ENCODE measurements at regions not wholly inside any gene's neighbourhood (a gene's known extent, or its start where the extent isn't known, plus 50 kb on each side); places are given as distances from the start of the nearest gene placed in this dataset.

DNA sequence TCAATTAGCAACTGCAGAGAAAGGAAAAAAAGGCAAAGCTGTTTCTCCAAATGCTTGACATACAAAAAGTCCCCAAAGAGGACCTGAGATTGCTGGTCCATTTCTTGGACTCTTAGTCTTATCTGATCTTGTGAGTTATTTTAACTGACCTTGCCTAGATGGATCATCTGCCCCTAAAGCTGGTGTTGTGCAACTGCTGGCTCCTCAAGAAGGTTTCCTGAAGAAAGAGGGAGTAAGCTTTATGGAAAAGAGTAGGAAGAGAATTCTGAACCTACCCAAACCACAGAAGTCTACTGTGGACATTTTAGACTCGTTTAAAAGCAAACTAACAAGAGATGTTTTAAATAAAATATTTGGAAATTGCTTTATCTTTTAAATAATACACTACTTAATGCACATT, 140.0 kb upstream of the HS3ST3A1 start:
- no peaks in the 10 kb centered on the region for H3K9me3 ChIP-seq (ENCODE audit: low read length)
- no peak overlapping the region for H2AFZ ChIP-seq (ENCODE audit: low read depth, low read length)
- H3K27ac ChIP-seq (ENCODE audit: low read length): no peak overlapping the region
- H3K4me3 ChIP-seq (ENCODE audit: low read length): no peak overlapping the region
- no peaks in the 10 kb centered on the region for H3F3A ChIP-seq (ENCODE audit: insufficient read depth, low read length, poor library complexity, severe bottlenecking)
- no peak overlapping the region for H3K4me2 ChIP-seq (ENCODE audit: low read length)
- no peaks in the 10 kb centered on the region for H3K27me3 ChIP-seq (ENCODE audit: insufficient read depth, low read depth, low read length)
- no peaks in the 10 kb centered on the region for H3K79me2 ChIP-seq (replicated peaks; ENCODE audit: insufficient read depth, low read length)
- H3K36me3 ChIP-seq (ENCODE audit: insufficient read depth, low read length): no peaks in the 10 kb centered on the region
- no peaks in the 10 kb centered on the region for H4K20me1 ChIP-seq (ENCODE audit: insufficient read depth)
- H3K9ac ChIP-seq (ENCODE audit: low read length): no peak overlapping the region
- no peaks in the 10 kb centered on the region for H3K9me2 ChIP-seq (ENCODE audit: insufficient read depth, low read length)
- TF ChIP-seq POLR2AphosphoS5 (IDR thresholded peaks at IDR 0.05): no peak
- TF ChIP-seq RAD21 (conservative IDR thresholded peaks at IDR 0.05): no peak
- no peak for TF ChIP-seq EZH2 (IDR thresholded peaks at IDR 0.05; ENCODE audit: borderline replicate concordance, insufficient read depth, low read length, poor library complexity, severe bottlenecking)
- no peak for TF ChIP-seq SMC3 (conservative IDR thresholded peaks at IDR 0.05; ENCODE audit: poor library complexity)
- no peak for TF ChIP-seq EP300 (conservative IDR thresholded peaks at IDR 0.05; ENCODE audit: poor library complexity, severe bottlenecking)
- no peak for TF ChIP-seq CTCF (IDR thresholded peaks at IDR 0.05; ENCODE audit: poor library complexity, severe bottlenecking)
- TF ChIP-seq REST (IDR thresholded peaks at IDR 0.05; ENCODE audit: borderline replicate concordance): no peak
- no peak for TF ChIP-seq TAF1 (IDR thresholded peaks at IDR 0.05; ENCODE audit: low read depth)
- TF ChIP-seq MXI1 (conservative IDR thresholded peaks at IDR 0.05; ENCODE audit: poor library complexity, severe bottlenecking): no peak

- Histone ChIP-seq H2AFZ (ENCODE audit: low read depth, low read length) (no peak overlapping the region), H3K27ac (ENCODE audit: low read length) (no peak overlapping the region), H3K27me3 (ENCODE audit: insufficient read depth, low read depth, low read length) (no peaks in the 10 kb centered on the region), H3K9ac (ENCODE audit: low read length) (no peak overlapping the region), H3F3A (ENCODE audit: insufficient read depth, low read length, poor library complexity, severe bottlenecking) (no peaks in the 10 kb centered on the region), H3K4me3 (ENCODE audit: low read length) (no peak overlapping the region), H3K79me2 (replicated peaks; ENCODE audit: insufficient read depth, low read length) (no peaks in the 10 kb centered on the region), H3K9me2 (ENCODE audit: insufficient read depth, low read length) (no peaks in the 10 kb centered on the region), H3K9me3 (ENCODE audit: low read length) (no peaks in the 10 kb centered on the region), H3K4me2 (ENCODE audit: low read length) (no peak overlapping the region), H3K36me3 (ENCODE audit: insufficient read depth, low read length) (no peaks in the 10 kb centered on the region), H4K20me1 (ENCODE audit: insufficient read depth) (no peaks in the 10 kb centered on the region)
- TF ChIP-seq POLR2AphosphoS5 (IDR thresholded peaks at IDR 0.05) (no peak), EZH2 (IDR thresholded peaks at IDR 0.05; ENCODE audit: borderline replicate concordance, insufficient read depth, low read length, poor library complexity, severe bottlenecking) (no peak), MXI1 (conservative IDR thresholded peaks at IDR 0.05; ENCODE audit: poor library complexity, severe bottlenecking) (no peak), TAF1 (IDR thresholded peaks at IDR 0.05; ENCODE audit: low read depth) (no peak), EP300 (conservative IDR thresholded peaks at IDR 0.05; ENCODE audit: poor library complexity, severe bottlenecking) (no peak), CTCF (IDR thresholded peaks at IDR 0.05; ENCODE audit: poor library complexity, severe bottlenecking) (no peak), REST (IDR thresholded peaks at IDR 0.05; ENCODE audit: borderline replicate concordance) (no peak), SMC3 (conservative IDR thresholded peaks at IDR 0.05; ENCODE audit: poor library complexity) (no peak), RAD21 (conservative IDR thresholded peaks at IDR 0.05) (no peak)
Observed at GRCh38 chr17:13743906-13744305, 142.2 kb upstream of the HS3ST3A1 start.
